ENCODE measurements at regions not wholly inside any gene's neighbourhood (a gene's known extent, or its start where the extent isn't known, plus 50 kb on each side); places are given as distances from the start of the nearest gene placed in this dataset.

- Mint-ChIP-seq H3K36me3 (no peaks in the 10 kb centered on the region), H3K9me3 (no peaks in the 10 kb centered on the region), H3K4me1 (no peaks in the 10 kb centered on the region), H3K4me3 (no peak overlapping the region), H3K27me3 (no peaks in the 10 kb centered on the region), H3K27ac (no peak overlapping the region)
- 67% methylated on average over 1 of the region's 3 CpGs for WGBS (ENCODE audit: insufficient coverage)
- Histone ChIP-seq H3K27me3 (replicated peaks in 1 of 2; ENCODE audit: control insufficient read depth in 2 of 2, extremely low read depth in 1 of 2, insufficient read depth in 2 of 2, low read length in 1 of 2) (peaks cover 0 to 6% of the 10 kb centered on the region in 2 experiments), H3K4me1 (ENCODE audit: control insufficient read depth in 1 of 2, extremely low read depth in 1 of 2, insufficient read depth in 2 of 2, low read length in 2 of 2) (no peaks in the 10 kb centered on the region), H3K27ac (ENCODE audit: low read length) (no peak overlapping the region), H3K4me3 (ENCODE audit: control insufficient read depth in 1 of 2, extremely low read depth in 1 of 2, low read length in 1 of 2) (no peak overlapping the region), H3K36me3 (ENCODE audit: control insufficient read depth in 2 of 2, extremely low read depth in 1 of 2, insufficient read depth in 1 of 2, low read length in 1 of 2) (no peaks in the 10 kb centered on the region), H3K9me3 (no peaks in the 10 kb centered on the region)
- no peak for ATAC-seq (replicated peaks in 1 of 4)
- ChIA-PET POLR2A (no interaction called here), CTCF (no interaction called here)
- no peak for DNase-seq
Observed at GRCh38 chr13:44174769-44175425, 198.7 kb upstream of the SERP2 start.

GRCh38 chr13:44176173-44176572 is 197.5 kb upstream of the SERP2 start:
- H3K27ac ChIP-seq (ENCODE audit: low read length), result no peak overlapping the region
- Mint-ChIP-seq H3K9me3 (no peaks in the 10 kb centered on the region), H3K36me3 (no peaks in the 10 kb centered on the region), H3K27ac (no peak overlapping the region), H3K27me3 (peaks cover 0 to 6% of the 10 kb centered on the region in 2 donors), H3K4me3 (no peak overlapping the region), H3K4me1 (no peaks in the 10 kb centered on the region)
- CTCF ChIA-PET, result no interaction called here
- no peaks in the 10 kb centered on the region for H3K9me3 ChIP-seq
- WGBS (ENCODE audit: insufficient coverage), result no CpG with 5 or more reads among the region's 1 CpG
- H3K4me3 ChIP-seq (ENCODE audit: control insufficient read depth in 1 of 2, extremely low read depth in 1 of 2, low read length in 1 of 2), result no peak overlapping the region
- H3K36me3 ChIP-seq (ENCODE audit: control insufficient read depth in 2 of 2, extremely low read depth in 1 of 2, insufficient read depth in 1 of 2, low read length in 1 of 2), result no peaks in the 10 kb centered on the region
- no peak for DNase-seq
- no peak for ATAC-seq (replicated peaks in 1 of 4)
- no peaks in the 10 kb centered on the region for H3K4me1 ChIP-seq (ENCODE audit: control insufficient read depth in 1 of 2, extremely low read depth in 1 of 2, insufficient read depth in 2 of 2, low read length in 2 of 2)
- POLR2A ChIA-PET, result no interaction called here
- H3K27me3 ChIP-seq (replicated peaks in 1 of 2; ENCODE audit: control insufficient read depth in 2 of 2, extremely low read depth in 1 of 2, insufficient read depth in 2 of 2, low read length in 1 of 2), result peaks cover 0 to 9% of the 10 kb centered on the region in 2 experiments

GRCh38 chr13:44180876-44181536 is 192.6 kb upstream of the SERP2 start:
- H3K9me3 ChIP-seq, result no peaks in the 10 kb centered on the region
- ChIA-PET POLR2A (no interaction called here), CTCF (no interaction called here)
- H3K27ac ChIP-seq (ENCODE audit: low read length), result no peak overlapping the region
- no peak overlapping the region for H3K4me3 Mint-ChIP-seq
- H3K4me1 ChIP-seq (ENCODE audit: control insufficient read depth in 1 of 2, extremely low read depth in 1 of 2, insufficient read depth in 2 of 2, low read length in 2 of 2), result no peaks in the 10 kb centered on the region
- WGBS (ENCODE audit: insufficient coverage), result 83% methylated on average over 7 of the region's 8 CpGs
- H3K36me3 ChIP-seq (ENCODE audit: control insufficient read depth in 2 of 2, extremely low read depth in 1 of 2, insufficient read depth in 1 of 2, low read length in 1 of 2), result no peaks in the 10 kb centered on the region
- ATAC-seq (replicated peaks in 1 of 4) (no peak), DNase-seq (no peak)
- no peak overlapping the region for H3K4me3 ChIP-seq (ENCODE audit: control insufficient read depth in 1 of 2, extremely low read depth in 1 of 2, low read length in 1 of 2)
- H3K27ac Mint-ChIP-seq, result no peak overlapping the region
- peaks cover 0 to 3% (median 0%) of the 10 kb centered on the region in 3 donors for H3K9me3 Mint-ChIP-seq
- no peaks in the 10 kb centered on the region for H3K4me1 Mint-ChIP-seq
- H3K27me3 Mint-ChIP-seq, result peaks cover 0 to 10% of the 10 kb centered on the region in 2 donors
- H3K36me3 Mint-ChIP-seq, result no peaks in the 10 kb centered on the region
- H3K27me3 ChIP-seq (replicated peaks in 1 of 2; ENCODE audit: control insufficient read depth in 2 of 2, extremely low read depth in 1 of 2, insufficient read depth in 2 of 2, low read length in 1 of 2), result peaks cover 0 to 3% of the 10 kb centered on the region in 2 experiments

- no CpG with 5 or more reads among the region's 2 CpGs for WGBS (ENCODE audit: insufficient coverage)
- Mint-ChIP-seq H3K9me3 (peaks cover 0 to 3% (median 0%) of the 10 kb centered on the region in 3 donors), H3K4me3 (no peak overlapping the region), H3K4me1 (no peaks in the 10 kb centered on the region), H3K27me3 (peaks cover 0 to 10% of the 10 kb centered on the region in 2 donors), H3K27ac (no peak overlapping the region), H3K36me3 (no peaks in the 10 kb centered on the region)
- H3K36me3 ChIP-seq (ENCODE audit: control insufficient read depth in 2 of 2, extremely low read depth in 1 of 2, insufficient read depth in 1 of 2, low read length in 1 of 2), result no peaks in the 10 kb centered on the region
- no peaks in the 10 kb centered on the region for H3K4me1 ChIP-seq (ENCODE audit: control insufficient read depth in 1 of 2, extremely low read depth in 1 of 2, insufficient read depth in 2 of 2, low read length in 2 of 2)
- peaks cover 0 to 3% of the 10 kb centered on the region in 2 experiments for H3K27me3 ChIP-seq (replicated peaks in 1 of 2; ENCODE audit: control insufficient read depth in 2 of 2, extremely low read depth in 1 of 2, insufficient read depth in 2 of 2, low read length in 1 of 2)
- CTCF ChIA-PET, result no interaction called here
- H3K9me3 ChIP-seq, result no peaks in the 10 kb centered on the region
- no peak overlapping the region for H3K27ac ChIP-seq (ENCODE audit: low read length)
- POLR2A ChIA-PET, result no interaction called here
- H3K4me3 ChIP-seq (ENCODE audit: control insufficient read depth in 1 of 2, extremely low read depth in 1 of 2, low read length in 1 of 2), result no peak overlapping the region
- no peak for ATAC-seq (replicated peaks in 1 of 4)
- no peak for DNase-seq
Observed at GRCh38 chr13:44181931-44182330, 191.7 kb upstream of the SERP2 start.

- H3K27me3 Mint-ChIP-seq, result peaks cover 0 to 10% of the 10 kb centered on the region in 2 donors
- H3K9me3 Mint-ChIP-seq, result peaks cover 0 to 3% (median 0%) of the 10 kb centered on the region in 3 donors
- no peak overlapping the region for H3K4me3 ChIP-seq (ENCODE audit: control insufficient read depth in 1 of 2, extremely low read depth in 1 of 2, low read length in 1 of 2)
- H3K27ac Mint-ChIP-seq, result no peak overlapping the region
- H3K4me1 ChIP-seq (ENCODE audit: control insufficient read depth in 1 of 2, extremely low read depth in 1 of 2, insufficient read depth in 2 of 2, low read length in 2 of 2), result no peaks in the 10 kb centered on the region
- ATAC-seq (replicated peaks in 1 of 4) (no peak), DNase-seq (no peak)
- ChIA-PET CTCF (no interaction called here), POLR2A (no interaction called here)
- WGBS (ENCODE audit: insufficient coverage), result no CpG with 5 or more reads among the region's 1 CpG
- H3K27ac ChIP-seq (ENCODE audit: low read length), result no peak overlapping the region
- H3K27me3 ChIP-seq (replicated peaks in 1 of 2; ENCODE audit: control insufficient read depth in 2 of 2, extremely low read depth in 1 of 2, insufficient read depth in 2 of 2, low read length in 1 of 2), result peaks cover 0 to 3% of the 10 kb centered on the region in 2 experiments
- H3K36me3 Mint-ChIP-seq, result no peaks in the 10 kb centered on the region
- no peaks in the 10 kb centered on the region for H3K36me3 ChIP-seq (ENCODE audit: control insufficient read depth in 2 of 2, extremely low read depth in 1 of 2, insufficient read depth in 1 of 2, low read length in 1 of 2)
- H3K4me1 Mint-ChIP-seq, result no peaks in the 10 kb centered on the region
- no peak overlapping the region for H3K4me3 Mint-ChIP-seq
- H3K9me3 ChIP-seq, result no peaks in the 10 kb centered on the region
Observed at GRCh38 chr13:44184740-44185139, 188.9 kb upstream of the SERP2 start.

- Mint-ChIP-seq H3K4me1 (peaks cover 12 to 16% (median 12%) of the 10 kb centered on the region in 3 donors), H3K27me3 (peaks cover 0 to 3% of the 10 kb centered on the region in 2 donors), H3K36me3 (no peaks in the 10 kb centered on the region), H3K9me3 (peaks cover 0 to 4% (median 3%) of the 10 kb centered on the region in 3 donors), H3K27ac (no peak overlapping the region), H3K4me3 (no peak overlapping the region)
- peaks cover 0 to 6% of the 10 kb centered on the region in 2 experiments for H3K4me1 ChIP-seq (ENCODE audit: control insufficient read depth in 1 of 2, extremely low read depth in 1 of 2, insufficient read depth in 2 of 2, low read length in 2 of 2)
- ChIA-PET POLR2A (no interaction called here), CTCF (no interaction called here)
- H3K36me3 ChIP-seq (ENCODE audit: control insufficient read depth in 2 of 2, extremely low read depth in 1 of 2, insufficient read depth in 1 of 2, low read length in 1 of 2), result no peaks in the 10 kb centered on the region
- WGBS (ENCODE audit: insufficient coverage), result 61% methylated on average over 2 of the region's 2 CpGs
- DNase-seq (no peak), ATAC-seq (replicated peaks in 1 of 4) (no peak)
- H3K27me3 ChIP-seq (replicated peaks in 1 of 2; ENCODE audit: control insufficient read depth in 2 of 2, extremely low read depth in 1 of 2, insufficient read depth in 2 of 2, low read length in 1 of 2), result no peaks in the 10 kb centered on the region
- H3K9me3 ChIP-seq, result no peaks in the 10 kb centered on the region
- H3K4me3 ChIP-seq (ENCODE audit: control insufficient read depth in 1 of 2, extremely low read depth in 1 of 2, low read length in 1 of 2), result no peak overlapping the region
- no peak overlapping the region for H3K27ac ChIP-seq (ENCODE audit: low read length)
Observed at GRCh38 chr13:44188257-44188656, 185.4 kb upstream of the SERP2 start.

All from T-cell (primary cell).